OCI-LY3 (cell line): ENCODE measurements at regions not wholly inside any gene's neighbourhood (a gene's known extent, or its start where the extent isn't known, plus 50 kb on each side); places are given as distances from the start of the nearest gene placed in this dataset.

Source experiments
- H2AFZ ChIP-seq: fragments of 200-600, 300-600 bp; shearing (Covaris generic); 2 replicates; pipeline ENCODE4 v1.6.0; 2014; ENCODE audit warnings: antibody characterized with exemption, low read depth, low read length
- H3K27ac ChIP-seq: fragments of 200-600, 300-600 bp; sonication (generic); 2 replicates; pipeline ENCODE4 v1.5.1; 2014; ENCODE audit warnings: mild to moderate bottlenecking, low read length, moderate library complexity, mixed read lengths
- H3K27me3 ChIP-seq: fragments of 200-600, 300-600 bp; sonication (generic); 2 replicates; pipeline ENCODE4 v1.6.1; 2014; ENCODE audit warnings: low read depth, low read length, mixed read lengths
- H3K36me3 ChIP-seq: fragments of 200-600, 300-600 bp; sonication (generic); replicated peaks from 2 replicates; pipeline ENCODE3; 2014; ENCODE audit warnings: low read depth, low read length, mixed read lengths
- H3K4me1 ChIP-seq: fragments of 300-600, 200-600 bp; sonication (generic); 2 replicates; pipeline ENCODE4 v1.6.1; 2014; ENCODE audit warnings: low read length, mixed read lengths
- H3K4me2 ChIP-seq: fragments of 200-600, 300-600 bp; sonication (generic); 2 replicates; pipeline ENCODE4 v1.6.1; 2014; ENCODE audit warnings: low read length, mixed read lengths
- H3K4me3 ChIP-seq: fragments of 300-600, 200-600 bp; sonication (generic); 2 replicates; pipeline ENCODE4 v1.5.1; 2014; ENCODE audit warnings: antibody characterized with exemption, mild to moderate bottlenecking, low read length, moderate library complexity
- H3K79me2 ChIP-seq: fragments of 300-600, 200-600 bp; shearing (Covaris generic); 2 replicates; pipeline ENCODE4 v1.6.1; 2014; ENCODE audit warnings: mild to moderate bottlenecking, low read length, mixed read lengths
- H3K9ac ChIP-seq: fragments of 300-600, 200-600 bp; shearing (Covaris generic); 2 replicates; pipeline ENCODE4 v1.6.0; 2014; ENCODE audit warnings: mild to moderate bottlenecking, low read length, moderate library complexity
- H3K9me3 ChIP-seq: fragments of 200-600, 300-600 bp; shearing (Covaris generic); 2 replicates; pipeline ENCODE4 v1.6.1; 2014; ENCODE audit warnings: low read length, mixed read lengths; ENCODE audit not compliant: insufficient read depth
- H4K20me1 ChIP-seq: fragments of 200-600, 300-600 bp; sonication (generic); 2 replicates; pipeline ENCODE4 v1.6.1; 2016; ENCODE audit warnings: low read length, mixed read lengths; ENCODE audit not compliant: insufficient read depth
- EZH2phosphoT487 ChIP-seq: fragments of 200-600 bp; shearing (Covaris generic); IDR thresholded peaks from 2 replicates; pipeline ENCODE4 v1.6.1; 2018; ENCODE audit warnings: antibody characterized with exemption, mixed run types, low read depth
- TF ChIP-seq, protein P1 (sequence below): fragments of 200-600, 300-600 bp; sonication (generic); IDR thresholded peaks from 2 replicates; pipeline ENCODE4 v1.5.1; 2014; ENCODE audit warnings: antibody characterized with exemption, low read length, low read depth

DNA sequence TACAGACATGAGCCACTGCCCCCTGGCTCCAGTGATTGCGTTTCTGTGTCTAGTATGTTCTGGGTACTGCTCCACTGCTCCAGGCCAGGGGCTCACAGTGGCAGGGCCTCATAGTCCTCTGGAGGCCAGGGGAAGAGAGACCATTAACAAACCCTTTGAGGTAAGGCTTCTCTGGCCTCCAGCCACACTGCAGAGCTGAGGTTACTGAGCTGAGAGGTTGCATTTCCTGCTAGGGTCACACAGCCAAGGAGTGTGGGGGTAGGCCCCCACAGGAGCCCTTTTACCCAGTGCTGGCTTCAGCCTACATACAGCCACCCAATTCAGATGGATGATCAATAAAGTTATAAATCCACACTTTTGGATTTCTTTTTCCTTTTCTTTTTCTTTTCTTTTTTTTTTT, 50.4 kb upstream of the DLX4 start:
- Histone ChIP-seq H3K9me3 (no peaks in the 10 kb centered on the region), H3K4me2 (no peak overlapping the region), H3K36me3 (no peaks in the 10 kb centered on the region), H3K27me3 (peaks cover 36% of the 10 kb centered on the region), H2AFZ (no peak overlapping the region), H3K4me3 (no peak overlapping the region), H3K79me2 (no peaks in the 10 kb centered on the region), H3K4me1 (no peaks in the 10 kb centered on the region), H3K27ac (no peak overlapping the region), H3K9ac (no peak overlapping the region), H4K20me1 (no peaks in the 10 kb centered on the region)
- TF ChIP-seq, protein P1, sequence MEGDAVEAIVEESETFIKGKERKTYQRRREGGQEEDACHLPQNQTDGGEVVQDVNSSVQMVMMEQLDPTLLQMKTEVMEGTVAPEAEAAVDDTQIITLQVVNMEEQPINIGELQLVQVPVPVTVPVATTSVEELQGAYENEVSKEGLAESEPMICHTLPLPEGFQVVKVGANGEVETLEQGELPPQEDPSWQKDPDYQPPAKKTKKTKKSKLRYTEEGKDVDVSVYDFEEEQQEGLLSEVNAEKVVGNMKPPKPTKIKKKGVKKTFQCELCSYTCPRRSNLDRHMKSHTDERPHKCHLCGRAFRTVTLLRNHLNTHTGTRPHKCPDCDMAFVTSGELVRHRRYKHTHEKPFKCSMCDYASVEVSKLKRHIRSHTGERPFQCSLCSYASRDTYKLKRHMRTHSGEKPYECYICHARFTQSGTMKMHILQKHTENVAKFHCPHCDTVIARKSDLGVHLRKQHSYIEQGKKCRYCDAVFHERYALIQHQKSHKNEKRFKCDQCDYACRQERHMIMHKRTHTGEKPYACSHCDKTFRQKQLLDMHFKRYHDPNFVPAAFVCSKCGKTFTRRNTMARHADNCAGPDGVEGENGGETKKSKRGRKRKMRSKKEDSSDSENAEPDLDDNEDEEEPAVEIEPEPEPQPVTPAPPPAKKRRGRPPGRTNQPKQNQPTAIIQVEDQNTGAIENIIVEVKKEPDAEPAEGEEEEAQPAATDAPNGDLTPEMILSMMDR, result no peak
- TF ChIP-seq EZH2phosphoT487, result no peak
